ENCODE measurements at regions not wholly inside any gene's neighbourhood (a gene's known extent, or its start where the extent isn't known, plus 50 kb on each side); places are given as distances from the start of the nearest gene placed in this dataset.

DNA sequence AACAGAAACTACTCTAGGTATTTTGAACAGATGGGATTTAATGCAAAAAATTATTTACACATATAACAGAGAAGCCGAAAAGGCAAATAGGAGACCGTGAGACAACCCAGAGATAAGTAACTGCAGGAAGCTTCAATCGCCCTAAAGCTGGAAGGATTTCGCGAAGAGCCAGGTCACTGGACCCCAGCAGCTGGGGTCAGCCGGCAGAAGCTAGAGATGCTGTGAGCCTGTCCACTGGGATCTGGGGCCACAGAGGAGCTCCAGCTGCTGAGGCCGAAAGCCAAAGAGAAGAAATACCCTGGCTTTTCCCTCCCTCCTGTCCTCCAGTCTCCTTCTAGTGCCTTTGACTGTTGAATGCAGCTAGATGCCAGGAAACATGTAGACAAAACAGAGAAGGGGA is 192.8 kb upstream of the BCOR start:
- Histone ChIP-seq H3K9me3 (ENCODE audit: control insufficient read depth in 2 of 2, insufficient read depth in 1 of 2, low read depth in 1 of 2, low read length in 1 of 2) (peaks cover 0 to 4% of the 10 kb centered on the region in 2 donors), H3K36me3 (ENCODE audit: control insufficient read depth in 2 of 2, insufficient read depth in 2 of 2, low read length in 1 of 2) (no peaks in the 10 kb centered on the region), H3K27me3 (ENCODE audit: control insufficient read depth in 1 of 2, insufficient read depth in 2 of 2, low read length in 2 of 2) (no peaks in the 10 kb centered on the region), H3K4me1 (ENCODE audit: control insufficient read depth in 2 of 2, insufficient read depth in 2 of 2, low read length in 1 of 2) (no peaks in the 10 kb centered on the region), H3K4me3 (ENCODE audit: low read depth in 1 of 2, low read length in 2 of 2) (no peak overlapping the region), H3K27ac (ENCODE audit: low read depth in 2 of 2, low read length in 1 of 2) (no peak overlapping the region)
- 72 to 81% methylated on average over 7 of the region's 7 CpGs for WGBS, 2 donors

DNA sequence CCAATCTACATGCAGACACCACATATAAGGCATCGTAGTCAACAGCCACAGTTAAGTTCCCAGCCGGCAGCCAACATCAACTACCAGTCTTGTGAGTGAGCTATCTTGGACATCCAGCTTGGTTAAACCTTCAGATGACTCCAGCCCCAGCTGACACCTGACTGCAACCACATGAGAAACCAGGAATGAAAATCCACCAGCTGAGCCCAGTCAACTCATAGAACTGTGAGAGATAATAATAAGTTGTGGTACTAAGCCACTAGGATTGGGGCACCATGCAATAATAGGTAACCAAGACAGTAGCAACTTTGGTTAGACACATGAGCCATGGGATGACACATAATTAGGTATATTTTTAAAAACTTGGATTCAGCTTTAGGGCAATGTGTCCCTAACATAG is 188.1 kb upstream of the BCOR start:
- H3K9me3 ChIP-seq (ENCODE audit: control insufficient read depth in 2 of 2, insufficient read depth in 1 of 2, low read depth in 1 of 2, low read length in 1 of 2), result peaks cover 0 to 4% of the 10 kb centered on the region in 2 donors
- whole genome bisulfite sequencing, 2 donors, result 79 to 94% methylated on average over 2 of the region's 2 CpGs
- H3K4me3 ChIP-seq (ENCODE audit: low read depth in 1 of 2, low read length in 2 of 2), result no peak overlapping the region
- H3K4me1 ChIP-seq (ENCODE audit: control insufficient read depth in 2 of 2, insufficient read depth in 2 of 2, low read length in 1 of 2), result no peaks in the 10 kb centered on the region
- no peaks in the 10 kb centered on the region for H3K36me3 ChIP-seq (ENCODE audit: control insufficient read depth in 2 of 2, insufficient read depth in 2 of 2, low read length in 1 of 2)
- no peaks in the 10 kb centered on the region for H3K27me3 ChIP-seq (ENCODE audit: control insufficient read depth in 1 of 2, insufficient read depth in 2 of 2, low read length in 2 of 2)
- H3K27ac ChIP-seq (ENCODE audit: low read depth in 2 of 2, low read length in 1 of 2), result no peak overlapping the region

DNA sequence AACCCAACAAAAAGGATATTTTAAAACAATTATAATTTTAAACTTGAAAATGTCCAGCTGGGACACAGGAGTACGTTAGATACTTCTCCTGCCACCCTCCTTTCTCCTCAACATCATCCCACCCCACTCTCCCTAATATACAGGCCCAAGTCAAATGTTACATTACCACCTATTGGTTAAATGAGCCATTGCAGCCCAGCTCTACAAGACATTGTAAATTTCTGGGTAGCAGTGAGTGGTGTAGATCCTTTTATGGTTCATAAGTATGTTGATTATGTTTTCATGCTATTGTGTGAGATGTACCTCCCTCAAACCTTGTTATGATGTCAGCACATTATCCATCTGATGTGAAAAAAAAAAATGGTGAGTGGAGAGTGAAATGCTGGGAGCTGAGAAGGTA is 187.1 kb upstream of the BCOR start:
- 50 to 84% methylated on average over 1 of the region's 1 CpG for WGBS, 2 donors
- H3K27ac ChIP-seq (ENCODE audit: low read depth in 2 of 2, low read length in 1 of 2), result no peak overlapping the region
- no peaks in the 10 kb centered on the region for H3K4me1 ChIP-seq (ENCODE audit: control insufficient read depth in 2 of 2, insufficient read depth in 2 of 2, low read length in 1 of 2)
- H3K4me3 ChIP-seq (ENCODE audit: low read depth in 1 of 2, low read length in 2 of 2), result no peak overlapping the region
- H3K27me3 ChIP-seq (ENCODE audit: control insufficient read depth in 1 of 2, insufficient read depth in 2 of 2, low read length in 2 of 2), result no peaks in the 10 kb centered on the region
- no peaks in the 10 kb centered on the region for H3K36me3 ChIP-seq (ENCODE audit: control insufficient read depth in 2 of 2, insufficient read depth in 2 of 2, low read length in 1 of 2)
- peaks cover 0 to 2% of the 10 kb centered on the region in 2 donors for H3K9me3 ChIP-seq (ENCODE audit: control insufficient read depth in 2 of 2, insufficient read depth in 1 of 2, low read depth in 1 of 2, low read length in 1 of 2)

DNA sequence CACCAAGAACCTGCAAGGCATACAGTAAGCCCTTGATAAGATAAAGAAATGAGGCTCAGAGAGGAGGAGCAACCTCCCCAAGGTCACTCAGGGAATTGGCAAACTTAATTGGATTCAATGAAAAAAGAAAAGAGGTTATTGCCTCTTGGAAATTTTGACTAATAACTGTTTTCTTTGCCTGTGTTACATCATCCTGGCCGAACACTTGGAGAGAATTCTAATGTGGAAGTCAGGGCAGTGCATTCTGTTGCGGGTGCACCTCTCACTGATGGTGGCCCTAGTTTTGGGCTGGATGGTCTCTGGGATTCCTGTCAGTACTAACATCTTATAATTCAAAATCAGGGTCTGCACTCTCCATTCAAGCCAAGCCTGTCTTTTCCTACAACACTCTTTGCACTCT is 186.2 kb upstream of the BCOR start:
- Histone ChIP-seq H3K27me3 (ENCODE audit: control insufficient read depth in 1 of 2, insufficient read depth in 2 of 2, low read length in 2 of 2) (no peaks in the 10 kb centered on the region), H3K9me3 (ENCODE audit: control insufficient read depth in 2 of 2, insufficient read depth in 1 of 2, low read depth in 1 of 2, low read length in 1 of 2) (no peaks in the 10 kb centered on the region), H3K36me3 (ENCODE audit: control insufficient read depth in 2 of 2, insufficient read depth in 2 of 2, low read length in 1 of 2) (no peaks in the 10 kb centered on the region), H3K4me3 (ENCODE audit: low read depth in 1 of 2, low read length in 2 of 2) (no peak overlapping the region), H3K4me1 (ENCODE audit: control insufficient read depth in 2 of 2, insufficient read depth in 2 of 2, low read length in 1 of 2) (no peaks in the 10 kb centered on the region), H3K27ac (ENCODE audit: low read depth in 2 of 2, low read length in 1 of 2) (no peak overlapping the region)
- 81 to 89% methylated on average over 2 of the region's 2 CpGs for WGBS, 2 donors

DNA sequence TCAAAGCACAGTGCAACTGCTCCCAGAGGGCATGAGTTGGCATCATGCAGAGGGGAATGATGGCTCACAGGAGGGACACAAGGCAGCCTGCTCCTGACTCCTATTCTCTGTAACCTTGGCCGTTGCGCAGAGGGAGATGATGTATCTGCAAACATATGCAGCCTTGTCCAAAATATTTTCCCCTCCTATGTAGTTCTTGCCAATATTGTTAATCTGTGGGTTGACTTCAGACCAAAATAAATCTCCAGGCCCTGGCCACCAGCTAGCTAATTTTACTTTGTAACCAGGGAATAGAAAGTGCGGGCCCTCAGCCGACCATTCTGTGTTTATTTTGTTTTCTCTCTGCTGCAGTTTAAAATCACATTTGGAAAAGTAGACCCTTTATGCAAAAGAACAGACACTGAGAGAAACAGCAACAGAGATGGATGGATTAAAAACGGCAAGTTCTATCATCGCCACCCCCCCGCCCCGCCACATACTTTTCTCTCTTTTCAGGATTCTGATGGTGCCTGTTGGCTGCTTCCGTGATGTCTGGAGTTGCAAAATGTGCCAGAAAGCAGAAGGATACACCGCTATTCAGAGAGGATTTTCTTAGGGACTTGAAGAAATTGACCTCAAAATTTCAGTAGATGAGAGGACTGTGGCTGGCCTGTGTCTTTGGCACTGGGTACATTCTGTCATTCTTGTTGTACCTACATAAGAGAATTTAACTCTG is 185.3 kb upstream of the BCOR start:
- Histone ChIP-seq H3K9me3 (ENCODE audit: control insufficient read depth in 2 of 2, insufficient read depth in 1 of 2, low read depth in 1 of 2, low read length in 1 of 2) (no peaks in the 10 kb centered on the region), H3K4me1 (ENCODE audit: control insufficient read depth in 2 of 2, insufficient read depth in 2 of 2, low read length in 1 of 2) (no peaks in the 10 kb centered on the region), H3K27me3 (ENCODE audit: control insufficient read depth in 1 of 2, insufficient read depth in 2 of 2, low read length in 2 of 2) (no peaks in the 10 kb centered on the region), H3K4me3 (ENCODE audit: low read depth in 1 of 2, low read length in 2 of 2) (no peak overlapping the region), H3K36me3 (ENCODE audit: control insufficient read depth in 2 of 2, insufficient read depth in 2 of 2, low read length in 1 of 2) (no peaks in the 10 kb centered on the region), H3K27ac (ENCODE audit: low read depth in 2 of 2, low read length in 1 of 2) (no peak overlapping the region)
- 67 to 80% methylated on average over 10 of the region's 10 CpGs for WGBS, 2 donors

DNA sequence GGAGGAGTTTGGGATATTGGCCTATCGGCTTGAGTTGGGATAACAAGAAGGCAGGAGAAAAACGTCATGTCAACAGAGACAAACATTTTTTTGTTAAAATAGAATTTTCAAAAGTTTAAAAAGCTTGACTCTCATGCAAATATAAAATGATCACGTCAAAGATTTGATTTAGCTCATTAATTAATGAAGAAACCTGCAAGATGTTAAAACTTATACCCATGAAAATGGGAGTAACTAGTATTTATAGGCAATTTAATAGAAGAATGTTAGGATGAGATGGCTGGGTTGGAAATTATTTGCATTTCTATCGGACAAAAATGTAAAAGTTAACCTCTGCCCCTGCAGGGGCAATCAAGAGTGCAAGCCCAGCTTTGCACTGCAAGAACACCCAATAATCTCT is 184.6 kb upstream of the BCOR start:
- Histone ChIP-seq H3K4me1 (ENCODE audit: control insufficient read depth in 2 of 2, insufficient read depth in 2 of 2, low read length in 1 of 2) (no peaks in the 10 kb centered on the region), H3K36me3 (ENCODE audit: control insufficient read depth in 2 of 2, insufficient read depth in 2 of 2, low read length in 1 of 2) (no peaks in the 10 kb centered on the region), H3K27ac (ENCODE audit: low read depth in 2 of 2, low read length in 1 of 2) (no peak overlapping the region), H3K27me3 (ENCODE audit: control insufficient read depth in 1 of 2, insufficient read depth in 2 of 2, low read length in 2 of 2) (no peaks in the 10 kb centered on the region), H3K4me3 (ENCODE audit: low read depth in 1 of 2, low read length in 2 of 2) (no peak overlapping the region), H3K9me3 (ENCODE audit: control insufficient read depth in 2 of 2, insufficient read depth in 1 of 2, low read depth in 1 of 2, low read length in 1 of 2) (no peaks in the 10 kb centered on the region)
- WGBS, 2 donors, result 72 to 84% methylated on average over 4 of the region's 4 CpGs

DNA sequence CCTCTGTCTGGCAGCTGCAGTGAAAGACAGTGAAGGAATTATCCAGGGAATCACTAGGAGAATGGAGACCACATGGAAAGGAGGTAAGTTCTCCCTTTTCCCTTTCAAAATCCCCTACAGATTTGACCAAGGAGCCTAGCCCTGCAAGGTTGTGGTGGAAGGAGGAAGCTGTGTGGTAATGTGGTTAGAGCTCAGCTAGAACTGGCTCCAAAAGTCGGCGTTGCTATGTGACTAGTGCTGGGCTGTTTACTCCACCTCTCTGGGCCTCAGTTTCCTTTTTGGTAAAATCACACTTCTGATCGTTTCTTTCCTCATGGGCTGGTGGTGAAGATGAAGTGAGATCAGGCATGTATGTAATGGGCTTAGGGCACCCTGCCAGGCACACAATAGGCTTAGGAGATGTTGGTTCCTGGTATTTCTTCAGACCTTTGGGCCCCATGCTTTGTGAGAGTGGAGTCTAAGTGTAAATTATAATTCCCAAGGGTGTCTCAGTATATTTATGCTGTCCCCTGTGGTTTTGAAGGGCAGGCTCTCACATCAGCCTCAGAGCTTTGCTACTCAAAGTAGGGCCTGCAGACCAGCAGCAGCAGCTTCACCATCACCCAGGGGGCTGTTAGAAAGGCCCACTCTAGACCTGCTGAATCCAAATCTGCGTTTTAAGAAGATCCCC is 183.7 kb upstream of the BCOR start:
- H3K27me3 ChIP-seq (ENCODE audit: control insufficient read depth in 1 of 2, insufficient read depth in 2 of 2, low read length in 2 of 2), result no peaks in the 10 kb centered on the region
- no peaks in the 10 kb centered on the region for H3K9me3 ChIP-seq (ENCODE audit: control insufficient read depth in 2 of 2, insufficient read depth in 1 of 2, low read depth in 1 of 2, low read length in 1 of 2)
- H3K4me3 ChIP-seq (ENCODE audit: low read depth in 1 of 2, low read length in 2 of 2), result no peak overlapping the region
- no peaks in the 10 kb centered on the region for H3K36me3 ChIP-seq (ENCODE audit: control insufficient read depth in 2 of 2, insufficient read depth in 2 of 2, low read length in 1 of 2)
- H3K27ac ChIP-seq (ENCODE audit: low read depth in 2 of 2, low read length in 1 of 2), result no peak overlapping the region
- no peaks in the 10 kb centered on the region for H3K4me1 ChIP-seq (ENCODE audit: control insufficient read depth in 2 of 2, insufficient read depth in 2 of 2, low read length in 1 of 2)
- 49 to 72% methylated on average over 4 of the region's 4 CpGs for WGBS, 2 donors

DNA sequence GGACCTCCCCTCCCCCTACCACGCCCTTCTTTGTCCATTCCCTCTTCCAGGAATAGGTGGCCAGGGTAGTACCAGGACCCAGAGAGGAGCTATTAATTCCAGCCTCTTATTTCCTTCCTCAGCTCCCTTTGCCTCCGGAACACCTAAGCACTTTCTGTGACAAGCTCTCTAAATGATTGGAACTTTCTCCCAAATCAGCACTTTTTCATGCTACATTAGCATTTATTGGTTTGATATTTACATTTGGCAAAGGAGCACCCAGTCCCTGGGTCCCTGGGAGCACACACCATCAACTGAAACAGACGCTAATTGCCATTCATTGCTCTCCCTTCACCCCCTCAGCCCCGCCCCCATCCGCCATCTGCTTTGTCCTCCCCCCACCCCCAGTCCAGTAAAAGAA is 182.0 kb upstream of the BCOR start:
- H3K4me3 ChIP-seq (ENCODE audit: low read depth in 1 of 2, low read length in 2 of 2), result no peak overlapping the region
- no peaks in the 10 kb centered on the region for H3K4me1 ChIP-seq (ENCODE audit: control insufficient read depth in 2 of 2, insufficient read depth in 2 of 2, low read length in 1 of 2)
- H3K27me3 ChIP-seq (ENCODE audit: control insufficient read depth in 1 of 2, insufficient read depth in 2 of 2, low read length in 2 of 2), result no peaks in the 10 kb centered on the region
- no peaks in the 10 kb centered on the region for H3K36me3 ChIP-seq (ENCODE audit: control insufficient read depth in 2 of 2, insufficient read depth in 2 of 2, low read length in 1 of 2)
- 73 to 90% methylated on average over 5 of the region's 5 CpGs for WGBS, 2 donors
- H3K27ac ChIP-seq (ENCODE audit: low read depth in 2 of 2, low read length in 1 of 2), result no peak overlapping the region
- H3K9me3 ChIP-seq (ENCODE audit: control insufficient read depth in 2 of 2, insufficient read depth in 1 of 2, low read depth in 1 of 2, low read length in 1 of 2), result no peaks in the 10 kb centered on the region

DNA sequence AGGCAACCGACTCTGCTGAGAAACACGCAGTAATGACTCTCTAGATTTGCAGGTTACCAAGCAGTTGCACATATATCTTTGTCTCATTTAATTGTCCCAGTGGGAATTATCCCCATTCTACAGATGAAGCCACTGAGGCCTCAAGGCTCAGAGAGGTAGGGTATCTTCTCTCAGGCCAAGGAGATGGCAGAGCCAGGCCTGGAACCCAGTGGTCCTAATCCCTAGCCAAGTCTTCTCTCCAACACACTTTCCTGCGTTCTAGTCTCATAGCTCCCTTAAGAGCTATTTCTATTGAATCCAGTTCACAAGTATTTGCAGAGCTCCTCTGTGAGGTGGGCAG is 181.3 kb upstream of the BCOR start:
- no peaks in the 10 kb centered on the region for H3K36me3 ChIP-seq (ENCODE audit: control insufficient read depth in 2 of 2, insufficient read depth in 2 of 2, low read length in 1 of 2)
- H3K27me3 ChIP-seq (ENCODE audit: control insufficient read depth in 1 of 2, insufficient read depth in 2 of 2, low read length in 2 of 2), result no peaks in the 10 kb centered on the region
- no peak overlapping the region for H3K4me3 ChIP-seq (ENCODE audit: low read depth in 1 of 2, low read length in 2 of 2)
- H3K27ac ChIP-seq (ENCODE audit: low read depth in 2 of 2, low read length in 1 of 2), result no peak overlapping the region
- 54 to 61% methylated on average over 3 of the region's 3 CpGs for WGBS, 2 donors
- H3K4me1 ChIP-seq (ENCODE audit: control insufficient read depth in 2 of 2, insufficient read depth in 2 of 2, low read length in 1 of 2), result no peaks in the 10 kb centered on the region
- H3K9me3 ChIP-seq (ENCODE audit: control insufficient read depth in 2 of 2, insufficient read depth in 1 of 2, low read depth in 1 of 2, low read length in 1 of 2), result no peaks in the 10 kb centered on the region

Data from esophagus (tissue), 2 donors.